ENCODE measurements at regions not wholly inside any gene's neighbourhood (a gene's known extent, or its start where the extent isn't known, plus 50 kb on each side); places are given as distances from the start of the nearest gene placed in this dataset.

DNA sequence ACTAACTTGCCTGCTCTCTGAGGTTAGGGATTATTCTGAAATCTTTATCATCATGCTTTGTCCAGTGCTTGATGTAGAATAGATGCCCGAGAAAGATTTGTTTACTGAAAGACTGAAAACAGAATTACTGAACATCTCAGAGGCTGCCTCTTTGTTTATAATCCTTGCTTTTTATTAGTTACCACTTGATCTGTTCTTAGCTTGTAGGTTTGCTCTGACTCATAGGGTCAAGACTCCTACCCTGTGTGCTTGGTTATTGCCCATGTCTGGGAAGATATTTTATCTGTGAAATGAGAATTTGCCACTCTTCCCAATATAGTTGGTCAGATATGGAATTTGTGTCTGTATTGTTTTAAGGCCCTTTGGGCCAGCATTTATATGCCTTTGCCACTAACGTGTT lies 675.3 kb downstream of the DIAPH3 start:
- DNase-seq (ENCODE audit: low read depth) = no peak

- DNase-seq (ENCODE audit: low read depth) = no peak
These were observed 673.1 kb downstream of the DIAPH3 start for GRCh38 chr13:59490651-59491050.

DNA sequence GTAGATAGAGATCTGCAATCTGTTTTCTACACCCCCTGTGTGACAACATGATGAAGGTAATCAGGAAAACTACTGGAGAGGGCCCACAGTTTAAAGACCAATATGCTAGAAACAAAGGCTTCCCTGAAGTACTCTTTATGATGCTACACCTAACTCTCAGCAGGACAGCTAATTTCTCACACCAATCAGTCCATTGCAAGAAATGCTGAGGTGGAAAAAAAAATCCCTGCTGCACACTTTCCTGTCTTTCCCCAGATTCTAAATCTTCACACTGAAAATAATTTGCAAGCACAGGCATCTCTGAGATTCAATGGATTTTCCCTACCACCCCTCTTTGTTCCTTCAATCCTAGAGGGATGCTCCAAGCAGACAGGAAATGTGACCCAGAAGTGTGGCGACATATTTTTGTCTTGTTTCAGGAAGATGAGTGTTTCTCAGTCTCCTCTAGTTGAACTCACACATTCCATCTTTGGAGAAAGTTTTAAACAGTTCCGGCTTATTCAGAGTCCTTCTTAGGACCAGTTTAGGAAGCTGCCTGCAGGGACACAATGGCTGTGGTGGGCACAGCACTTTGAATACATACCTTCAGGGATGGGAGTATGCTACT lies 671.6 kb downstream of the DIAPH3 start:
- no peak for DNase-seq (ENCODE audit: low read depth)

GRCh38 chr13:59493436-59493965 lies 670.2 kb downstream of the DIAPH3 start:
- no peak for DNase-seq (ENCODE audit: low read depth)

DNA sequence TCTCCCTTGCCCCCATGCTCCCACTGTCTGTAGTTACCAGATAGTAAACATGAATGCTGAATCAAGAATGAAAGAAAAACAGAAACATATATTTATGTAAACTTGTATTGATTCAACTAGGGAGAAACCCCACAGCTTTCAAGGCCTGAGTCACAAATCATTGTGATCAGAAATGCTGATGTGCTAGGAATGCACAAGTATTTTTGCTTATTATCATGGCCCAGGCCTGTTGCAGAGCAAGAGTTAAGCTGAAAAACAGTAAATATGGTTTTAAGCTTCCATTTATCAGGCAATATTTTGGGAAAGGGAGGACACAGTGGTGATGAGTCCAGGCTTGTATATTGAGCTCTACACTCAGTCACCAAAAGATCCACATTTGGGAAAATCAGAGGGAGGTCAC lies 669.6 kb downstream of the DIAPH3 start:
- DNase-seq (ENCODE audit: low read depth) = no peak

- DNase-seq (ENCODE audit: low read depth) = no peak
These were observed 669.2 kb downstream of the DIAPH3 start for GRCh38 chr13:59494560-59494970.

GRCh38 chr13:59495299-59495698 lies 668.4 kb downstream of the DIAPH3 start:
- DNase-seq (ENCODE audit: low read depth) = no peak

GRCh38 chr13:59495936-59496512 lies 667.7 kb downstream of the DIAPH3 start:
- DNase-seq (ENCODE audit: low read depth) = no peak

DNA sequence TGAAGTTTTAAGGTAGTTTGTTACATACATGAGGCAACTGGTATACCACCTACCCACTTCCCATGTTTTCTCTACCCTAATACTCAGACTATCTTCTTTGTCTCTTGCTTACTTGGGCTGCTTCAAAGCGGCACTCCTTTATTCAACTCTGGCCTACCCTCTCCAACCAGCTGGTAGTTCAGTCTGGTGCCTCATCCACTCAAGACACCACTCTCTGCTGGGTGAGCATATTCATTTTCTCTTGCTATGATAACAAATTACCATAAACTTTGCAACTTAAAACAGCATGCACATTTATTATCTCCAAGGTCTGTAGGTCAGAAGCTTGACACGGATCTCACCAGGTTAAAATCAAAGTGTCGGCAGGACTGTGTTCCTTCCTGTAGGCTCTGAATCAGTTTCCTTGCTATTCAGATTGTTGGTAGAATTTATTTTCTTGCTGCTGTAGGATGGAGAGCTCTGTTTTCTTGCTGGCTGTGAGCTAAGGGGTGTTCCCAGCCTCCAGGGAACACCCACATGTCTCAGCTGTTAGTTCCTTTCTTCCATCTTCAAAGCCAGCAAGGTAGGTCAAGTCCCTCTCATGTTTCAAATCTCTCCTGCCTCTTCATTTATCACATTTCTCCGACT lies 666.0 kb downstream of the DIAPH3 start:
- no peak for DNase-seq (ENCODE audit: low read depth)

DNA sequence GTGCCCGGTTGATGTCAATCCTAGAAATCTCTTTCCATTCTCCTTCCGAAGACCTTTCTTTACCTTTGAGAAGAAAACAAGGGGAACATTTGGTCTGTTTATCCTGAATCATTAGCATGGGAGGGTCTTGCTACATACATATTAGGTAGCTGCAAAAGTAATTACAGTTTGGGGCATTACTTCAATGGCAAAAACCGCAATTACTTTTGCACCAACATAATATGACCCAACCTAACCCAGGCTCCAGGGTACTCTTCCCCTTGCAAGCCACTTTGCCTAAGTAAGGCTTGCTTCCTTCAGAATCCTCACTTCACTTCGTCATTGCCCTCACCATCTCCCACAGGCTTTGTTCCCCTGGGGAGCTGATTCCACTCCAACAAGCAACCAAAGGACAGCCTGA lies 662.7 kb downstream of the DIAPH3 start:
- no peak for DNase-seq (ENCODE audit: low read depth)

GRCh38 chr13:59504407-59504806 lies 659.3 kb downstream of the DIAPH3 start:
- no peak for DNase-seq (ENCODE audit: low read depth)

DNA sequence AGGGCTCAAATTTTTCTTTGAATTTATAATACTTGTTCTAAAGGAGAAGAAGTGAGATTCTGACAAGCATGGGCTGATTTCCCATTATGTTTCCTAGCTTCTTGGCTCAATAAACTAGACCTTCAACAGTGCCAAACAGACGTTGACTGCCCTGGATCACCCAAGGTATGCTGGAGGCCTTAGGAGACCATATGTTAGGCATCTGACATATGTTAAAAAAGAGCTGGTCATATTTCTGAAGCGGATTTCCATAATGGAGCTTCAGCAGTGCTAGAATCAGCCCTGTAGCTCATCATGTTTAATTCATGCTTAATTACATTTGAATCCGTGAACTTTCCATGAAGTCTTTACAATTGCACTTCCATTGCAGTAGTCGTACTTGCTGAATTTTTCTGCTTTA lies 653.3 kb downstream of the DIAPH3 start:
- DNase-seq (ENCODE audit: low read depth) = no peak

- no peak for DNase-seq (ENCODE audit: low read depth)
These were observed 650.0 kb downstream of the DIAPH3 start for GRCh38 chr13:59513686-59514085.

- no peak for DNase-seq (ENCODE audit: low read depth)
These were observed 649.4 kb downstream of the DIAPH3 start for GRCh38 chr13:59514316-59514715.

GRCh38 chr13:59519819-59520218 lies 643.9 kb downstream of the DIAPH3 start:
- DNase-seq (ENCODE audit: low read depth) = no peak

- no peak for DNase-seq (ENCODE audit: low read depth)
These were observed 642.2 kb downstream of the DIAPH3 start for GRCh38 chr13:59521549-59521948.

- DNase-seq (ENCODE audit: low read depth) = no peak
These were observed 641.1 kb downstream of the DIAPH3 start for GRCh38 chr13:59522652-59523051.

GRCh38 chr13:59527500-59527899 lies 636.2 kb downstream of the DIAPH3 start:
- no peak for DNase-seq (ENCODE audit: low read depth)

- no peak for DNase-seq (ENCODE audit: low read depth)
These were observed 632.1 kb downstream of the DIAPH3 start for GRCh38 chr13:59531571-59532091.

DNA sequence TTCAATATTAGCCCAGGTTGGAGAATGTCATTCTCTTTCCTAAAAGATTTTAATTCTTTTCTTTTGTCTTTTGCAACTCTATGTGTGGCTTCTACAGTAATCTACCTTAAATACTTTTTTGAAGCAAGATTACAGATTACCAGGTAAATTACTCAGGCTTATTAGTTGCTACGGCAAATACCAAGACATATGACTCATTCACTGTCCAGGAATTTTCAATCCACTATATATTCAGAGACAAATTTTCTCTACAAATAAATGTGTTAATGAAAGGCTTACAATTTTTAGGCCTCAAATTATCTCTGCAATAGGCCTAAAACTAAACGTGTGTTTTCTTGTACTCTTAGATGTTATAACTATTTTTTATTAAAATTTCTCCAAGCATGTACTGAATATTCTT lies 631.3 kb downstream of the DIAPH3 start:
- no peak for DNase-seq (ENCODE audit: low read depth)

DNA sequence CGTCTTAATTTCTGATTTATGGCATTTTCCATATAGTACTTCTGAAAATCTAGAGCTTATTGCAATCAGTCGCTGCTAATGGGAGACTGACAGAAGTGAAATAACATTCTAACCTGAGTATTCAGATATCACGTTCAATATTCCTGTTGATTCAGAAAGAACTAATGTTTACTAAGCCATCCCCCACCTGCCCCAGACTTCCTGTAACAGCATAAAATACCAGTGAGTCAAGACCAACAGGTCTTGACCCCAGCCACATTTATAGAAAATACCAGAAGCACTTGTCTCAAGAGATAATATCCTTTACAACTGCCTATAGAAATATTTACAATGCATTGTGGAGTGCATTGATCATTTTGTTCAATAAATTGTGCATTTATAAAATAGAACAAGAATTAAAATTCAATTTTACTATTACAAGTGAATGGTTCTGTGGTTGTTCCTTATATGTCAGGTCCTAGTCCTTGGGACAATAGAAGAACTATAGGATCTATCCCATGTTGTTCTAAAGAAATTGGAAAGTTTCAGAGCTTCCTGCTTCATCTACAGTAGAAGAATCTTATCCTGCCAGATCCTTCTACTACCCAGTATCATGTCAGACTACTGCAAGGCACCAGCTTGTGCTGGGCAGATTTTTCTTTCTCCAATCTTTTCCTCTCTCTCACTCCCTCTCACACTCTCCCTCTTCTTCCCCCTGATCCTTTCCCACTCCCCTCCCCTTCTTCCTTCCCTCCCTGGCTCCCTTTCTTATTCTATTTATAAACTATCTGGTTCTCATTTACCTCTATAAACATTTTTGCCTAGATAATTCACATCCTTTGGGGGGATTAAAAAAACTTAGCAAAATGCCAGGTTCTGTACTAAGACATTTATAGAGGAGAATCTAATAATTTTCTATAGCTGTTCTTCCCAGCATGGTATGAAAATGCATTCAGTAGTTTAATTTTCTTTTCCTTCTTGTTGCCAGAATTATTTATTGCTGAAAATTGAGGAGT lies 629.9 kb downstream of the DIAPH3 start:
- no peak for DNase-seq (ENCODE audit: low read depth)

- no peak for DNase-seq (ENCODE audit: low read depth)
These were observed 628.9 kb downstream of the DIAPH3 start for GRCh38 chr13:59534806-59535205.
